HepG2 (cell line): ENCODE measurements at regions not wholly inside any gene's neighbourhood (a gene's known extent, or its start where the extent isn't known, plus 50 kb on each side); places are given as distances from the start of the nearest gene placed in this dataset.

Source experiments
- ATAC-seq: fragments of 200-7000 bp; cut with Tn5 transposase; 3 replicates; pipeline ENCODE4 v1.9.1; 2020; ENCODE audit warnings: mild to moderate bottlenecking, moderate library complexity
- BruUV-seq: library from RNA; stranded (reverse); fragments of 400-500 nt; replicated peaks from 2 replicates; lab custom pipeline; 2021; lab: Mats Ljungman, UMichigan
- CTCF ChIA-PET: fragments of 300-600 bp; formaldehyde crosslinking; extraction: SDS; loops from one replicate; lab custom pipeline; 2021; ENCODE audit warnings: low total read pairs, inconsistent platforms, low intra/inter-chr PET ratio; lab: Yijun Ruan, JAX
- POLR2A ChIA-PET: fragments of 350-600 bp; sonication (Branson Sonifier 250); formaldehyde crosslinking; loops from one replicate; lab custom pipeline; 2020; ENCODE audit warnings: antibody characterized with exemption, inconsistent platforms; lab: Yijun Ruan, JAX
- DNase-seq: peaks from one replicate; pipeline ENCODE4 v3.0.0-alpha.2; 2015; ENCODE audit warnings: low spot score
- FAIRE-seq: peaks from 3 replicates; lab custom pipeline; 2011; peaks lifted over from hg19 to GRCh38; lab: Jason Lieb, UNC
- H2AFZ ChIP-seq: one replicate; pipeline ENCODE4 v1.6.1; 2011; ENCODE audit warnings: low read length, inconsistent platforms
- H3K27ac ChIP-seq: fragments of 300-600 bp; 3 replicates; pipeline ENCODE4 v1.8.0; 2011; ENCODE audit warnings: mixed run types, mild to moderate bottlenecking, mixed read lengths, low read length, inconsistent platforms; ENCODE audit not compliant: insufficient read depth; ENCODE audit errors: extremely low read length
- H3K27me3 ChIP-seq, 2 experiments: fragments of 200-600 bp in 1 of 2; 2 replicates in 1 of 2; 3 replicates in 1 of 2; pipeline versions ENCODE4 v1.6.0 to v1.8.0; 2011; ENCODE audit warnings: low read length in 2 of 2, mild to moderate bottlenecking in 2 of 2, moderate library complexity in 2 of 2, inconsistent platforms in 1 of 2; ENCODE audit not compliant: insufficient read depth in 2 of 2, control insufficient read depth in 1 of 2
- H3K36me3 ChIP-seq, 2 experiments: fragments of 200-600 bp in 1 of 2; replicated peaks in 1 of 2; 2 replicates in 1 of 2; 3 replicates in 1 of 2; pipeline versions ENCODE4 v1.5.1 to v1.8.0; 2011; ENCODE audit warnings: low read length in 2 of 2, inconsistent platforms in 1 of 2; ENCODE audit not compliant: insufficient read depth in 2 of 2, control insufficient read depth in 1 of 2
- H3K4me1 ChIP-seq: 2 replicates; pipeline ENCODE4 v1.5.1; 2012; ENCODE audit warnings: low read length, inconsistent platforms; ENCODE audit not compliant: insufficient read depth
- H3K4me2 ChIP-seq: 2 replicates; pipeline ENCODE4 v1.6.0; 2011; ENCODE audit warnings: low read depth, low read length, inconsistent platforms
- H3K4me3 ChIP-seq, 3 experiments: fragments of 200-600 bp in 1 of 3; sonication (generic), shearing (Covaris generic) in 1 of 3; replicated peaks in 1 of 3; 2 replicates each; pipeline ENCODE4 v1.5.1; 2011 to 2016; ENCODE audit warnings: low read length in 3 of 3, inconsistent platforms in 2 of 3, low read depth in 2 of 3, mild to moderate bottlenecking in 2 of 3, control low read depth in 1 of 3, mixed read lengths in 1 of 3; ENCODE audit not compliant: insufficient read depth in 1 of 3
- H3K79me2 ChIP-seq: one replicate; pipeline ENCODE4 v1.6.1; 2011; ENCODE audit warnings: low read length, inconsistent platforms; ENCODE audit not compliant: insufficient read depth
- H3K9ac ChIP-seq: 2 replicates; pipeline ENCODE4 v1.6.0; 2011; ENCODE audit warnings: mild to moderate bottlenecking, low read depth, low read length, inconsistent platforms; ENCODE audit not compliant: insufficient read depth
- H3K9me3 ChIP-seq: 2 replicates; pipeline ENCODE4 v1.5.1; 2012; ENCODE audit warnings: mild to moderate bottlenecking, low read length
- H4K20me1 ChIP-seq: 2 replicates; pipeline ENCODE4 v1.6.0; 2011; ENCODE audit warnings: inconsistent platforms, mild to moderate bottlenecking, low read length, moderate library complexity; ENCODE audit not compliant: insufficient read depth
- GLMP ChIP-seq: sonication (generic); formaldehyde crosslinking; IDR thresholded peaks from 2 replicates; pipeline ENCODE4 v1.9.0; 2021; ENCODE audit warnings: missing genetic modification reagents, mild to moderate bottlenecking, borderline replicate concordance
- MYPOP ChIP-seq: sonication (generic); formaldehyde crosslinking; IDR thresholded peaks from 2 replicates; pipeline ENCODE4 v1.8.1; 2023; ENCODE audit warnings: mild to moderate bottlenecking, moderate library complexity, missing genetic modification reagents
- RARA ChIP-seq: IDR thresholded peaks from 2 replicates; pipeline ENCODE4 v1.6.1; 2016; ENCODE audit warnings: missing genetic modification reagents, missing compliant biosample characterization
- RNF2 ChIP-seq: fragments of 450-650 bp; conservative IDR thresholded peaks from 2 replicates; pipeline ENCODE4 v1.6.1; 2016; ENCODE audit warnings: low read depth
- RXRA ChIP-seq: sonication (generic); formaldehyde crosslinking; IDR thresholded peaks from 2 replicates; pipeline ENCODE4 v1.5.1; 2020; ENCODE audit warnings: missing genetic modification reagents
- WIZ ChIP-seq: sonication (generic); formaldehyde crosslinking; IDR thresholded peaks from 2 replicates; pipeline ENCODE4 v1.5.1; 2020; ENCODE audit warnings: mild to moderate bottlenecking, missing genetic modification reagents
- ZBTB34 ChIP-seq: sonication (generic); formaldehyde crosslinking; IDR thresholded peaks from 2 replicates; pipeline ENCODE4 v1.8.0; 2022; ENCODE audit warnings: mild to moderate bottlenecking, missing genetic modification reagents
- ZFY ChIP-seq: sonication (generic); formaldehyde crosslinking; IDR thresholded peaks from 2 replicates; pipeline ENCODE4 v1.4.0; 2020; ENCODE audit warnings: missing genetic modification reagents
- ZNF24 ChIP-seq: fragments of 450-650 bp; IDR thresholded peaks from 2 replicates; pipeline ENCODE4 v1.6.1; 2017; ENCODE audit warnings: antibody characterized with exemption, mild to moderate bottlenecking
- ZNF629 ChIP-seq: sonication (generic); formaldehyde crosslinking; conservative IDR thresholded peaks from 2 replicates; pipeline ENCODE4 v1.5.0; 2020; ENCODE audit warnings: missing genetic modification reagents
- WGBS: methylation state at CpG from one replicate; pipeline ENCODE4 v1.1.6; 2017; ENCODE audit warnings: low lambda C conversion rate; 5-methylcytosine and 5-hydroxymethylcytosine counted together
- in situ Hi-C: cut with HindIII; loops from 2 replicates; pipeline ENCODE4 v1.10.0; 2017; ENCODE audit warnings: low pct_unique_long_range_greater_than_20kb; ENCODE audit not compliant: extremely low pct_ligation_motif_present
- intact Hi-C: fragments of 100-400 bp; cut with micrococcal nuclease; formaldehyde crosslinking; loops from one replicate; pipeline ENCODE4 v1.10.0; 2022; ENCODE audit not compliant: unreplicated experiment
- TF ChIP-seq, protein P1 (sequence below): sonication (generic); formaldehyde crosslinking; IDR thresholded peaks from 2 replicates; pipeline ENCODE4 v1.8.0; 2022; ENCODE audit warnings: missing genetic modification reagents, mild to moderate bottlenecking, borderline replicate concordance

- H3K27ac ChIP-seq: no peak overlapping the region
- no peak overlapping the region for H3K9ac ChIP-seq
- intact Hi-C loops: no loop called here
- FAIRE-seq (no peak), ATAC-seq (no peak), DNase-seq (no peak)
- H3K4me2 ChIP-seq: no peak overlapping the region
- 87% methylated on average over 7 of the region's 7 CpGs for WGBS
- H3K36me3 ChIP-seq: no peaks in the 10 kb centered on the region
- H3K4me1 ChIP-seq: peaks cover 40% of the 10 kb centered on the region
- POLR2A ChIA-PET: interaction anchor here (0.8 kb wide), 1 partner anchor 125 kb away, joined by 3 read pairs; the partner anchor contains the start of genes NCBP1 and TSTD2
- no peaks in the 10 kb centered on the region for H3K9me3 ChIP-seq
- no peaks in the 10 kb centered on the region for H4K20me1 ChIP-seq
- in situ Hi-C loops: no loop called here
- H3K4me3 ChIP-seq: no peak overlapping the region
- H3K79me2 ChIP-seq: no peaks in the 10 kb centered on the region
- CTCF ChIA-PET: no interaction called here
- H2AFZ ChIP-seq: no peak overlapping the region
- TF ChIP-seq ZNF24 (no peak), ZNF629 (CRISPR knock-in tag) (peak; percentile 93)
- no peaks in the 10 kb centered on the region for H3K27me3 ChIP-seq
- BruUV-seq: no TSS peak
Observed at GRCh38 chr9:97758334-97758916, 61.3 kb upstream of the XPA start.

- in situ Hi-C loops (no loop called here), intact Hi-C loops (no loop called here)
- no peaks in the 10 kb centered on the region for H3K9me3 ChIP-seq
- peak; percentile 96 for DNase-seq
- ChIA-PET POLR2A (interaction anchor here (0.5 to 2.4 kb wide), 12 partner anchors 9 to 1196 kb away, joined by 3 to 26 read pairs (median 4); partner anchors contain the start of genes ANP32B, NCBP1, TRMO and TSTD2), CTCF (no interaction called here)
- peak overlapping the region; percentile 86 for H3K4me2 ChIP-seq
- TSS peak; percentile 94 for BruUV-seq
- peak overlapping the region; percentile 81 for H3K27ac ChIP-seq
- H3K27me3 ChIP-seq: no peaks in the 10 kb centered on the region
- 13% methylated on average over 3 of the region's 5 CpGs for WGBS
- H2AFZ ChIP-seq: peak overlapping the region; percentile 31
- peak overlapping the region; percentile 59 for H3K9ac ChIP-seq
- no peaks in the 10 kb centered on the region for H3K79me2 ChIP-seq
- peak; percentile 95 for ATAC-seq
- FAIRE-seq: peak; percentile 99
- H3K4me1 ChIP-seq: peaks cover 40% of the 10 kb centered on the region
- no peaks in the 10 kb centered on the region for H3K36me3 ChIP-seq
- H3K4me3 ChIP-seq: peak overlapping the region; percentile 25 to 64 (median 37); a peak in 3 of 6 replicates
- no peaks in the 10 kb centered on the region for H4K20me1 ChIP-seq
- TF ChIP-seq MYPOP (CRISPR knock-in tag) (0 out of 2 replicates have a peak, but pooled peaks have one; percentile 54), ZFY (CRISPR knock-in tag) (peak; percentile 49; the same call in 1 of the 2 replicates), RNF2 (no peak), RARA (CRISPR knock-in tag) (peak; percentile 50; the same call in 1 of the 2 replicates), RXRA (CRISPR knock-in tag) (0 out of 2 replicates have a peak, but pooled peaks have one; percentile 38), ZBTB34 (peak; percentile 56; the same call in 1 of the 2 replicates), GLMP (CRISPR knock-in tag) (no peak), WIZ (CRISPR knock-in tag) (peak; percentile 87)
- TF ChIP-seq, protein P1, sequence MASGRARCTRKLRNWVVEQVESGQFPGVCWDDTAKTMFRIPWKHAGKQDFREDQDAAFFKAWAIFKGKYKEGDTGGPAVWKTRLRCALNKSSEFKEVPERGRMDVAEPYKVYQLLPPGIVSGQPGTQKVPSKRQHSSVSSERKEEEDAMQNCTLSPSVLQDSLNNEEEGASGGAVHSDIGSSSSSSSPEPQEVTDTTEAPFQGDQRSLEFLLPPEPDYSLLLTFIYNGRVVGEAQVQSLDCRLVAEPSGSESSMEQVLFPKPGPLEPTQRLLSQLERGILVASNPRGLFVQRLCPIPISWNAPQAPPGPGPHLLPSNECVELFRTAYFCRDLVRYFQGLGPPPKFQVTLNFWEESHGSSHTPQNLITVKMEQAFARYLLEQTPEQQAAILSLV: no peak
Observed at GRCh38 chr9:97759581-97760288, 62.6 kb upstream of the XPA start.
